Esophagus muscularis mucosa (tissue), 3 donors: ENCODE measurements at regions not wholly inside any gene's neighbourhood (a gene's known extent, or its start where the extent isn't known, plus 50 kb on each side); places are given as distances from the start of the nearest gene placed in this dataset.

Experiments
- CTCF ChIP-seq, 3 experiments: fragments of 200-600 bp in 2 of 3; fragments of 450-650 bp in 1 of 3; sonication (generic) in 2 of 3; IDR thresholded peaks; one replicate each; pipeline ENCODE4 v1.5.1; 2017 to 2019; ENCODE audit warnings: antibody characterized with exemption in 3 of 3, mild to moderate bottlenecking in 2 of 3, moderate library complexity in 1 of 3
- POLR2AphosphoS5 ChIP-seq, 2 donors: sonication (generic); formaldehyde crosslinking; IDR thresholded peaks; one replicate each; pipeline ENCODE4 v1.6.1; 2017; ENCODE audit warnings: antibody characterized with exemption in 2 of 2

- TF ChIP-seq CTCF (IDR thresholded peaks at IDR 0.05) (no peak), POLR2AphosphoS5 (IDR thresholded peaks at IDR 0.05) (no peak)
Measured at GRCh38 chr4:13142191-13142590, 341.9 kb downstream of the RAB28 start.
